ENCODE measurements at regions not wholly inside any gene's neighbourhood (a gene's known extent, or its start where the extent isn't known, plus 50 kb on each side); places are given as distances from the start of the nearest gene placed in this dataset.

DNA sequence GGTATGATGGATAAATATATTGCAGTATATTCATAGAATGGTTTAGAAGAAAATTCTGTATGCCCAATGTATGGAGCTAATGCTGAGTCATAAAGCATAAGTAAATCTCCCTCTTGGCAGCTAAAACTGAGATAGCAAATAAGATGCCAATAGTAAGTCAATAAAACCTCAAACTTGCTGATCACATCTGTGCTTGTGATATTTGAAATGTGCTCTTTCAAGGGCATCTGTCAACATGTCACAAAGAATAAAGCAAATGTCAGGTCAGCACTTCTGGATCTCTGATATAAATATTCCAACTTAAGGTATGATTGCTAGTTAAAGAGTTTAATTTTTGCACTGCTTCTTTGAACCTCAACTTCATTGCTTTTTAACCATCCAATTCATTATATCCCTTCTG, 262.3 kb upstream of the EMCN start:
- no peak for TF ChIP-seq ZNF837 (tag by site-specific recombination; IDR thresholded peaks at IDR 0.05)
- Histone ChIP-seq H3K4me3 (ENCODE audit: low read depth, low read length) (no peak overlapping the region), H3K4me1 (ENCODE audit: control insufficient read depth, insufficient read depth, low read length) (no peaks in the 10 kb centered on the region), H3K27ac (ENCODE audit: extremely low read depth, low read depth, low read length) (no peak overlapping the region), H3K9me3 (ENCODE audit: control insufficient read depth, insufficient read depth, low read depth, low read length) (no peaks in the 10 kb centered on the region), H3K36me3 (ENCODE audit: control insufficient read depth in 2 of 2, insufficient read depth in 1 of 2, low read length in 2 of 2) (no peaks in the 10 kb centered on the region)
- ChIA-PET POLR2A (no interaction called here), CTCF (no interaction called here)

DNA sequence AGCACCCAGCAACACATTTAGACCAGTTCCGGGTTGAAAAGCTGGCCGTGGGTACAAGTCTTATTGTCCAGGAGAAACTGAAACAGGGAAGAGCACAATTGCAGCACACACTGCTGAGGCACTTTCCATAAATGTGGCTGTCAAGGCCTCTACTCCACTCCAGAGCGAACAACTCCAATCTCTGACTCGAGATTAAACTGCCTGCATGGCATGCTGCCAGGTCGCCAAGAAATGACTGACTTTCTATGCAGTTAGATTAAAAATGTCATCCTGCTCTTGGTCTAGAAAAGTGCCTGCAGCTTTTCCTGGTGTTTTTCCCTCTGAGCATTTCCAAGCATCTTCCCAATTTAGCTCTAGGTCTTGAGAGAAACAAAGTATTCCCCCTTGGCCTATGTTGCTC, 260.6 kb upstream of the EMCN start:
- POLR2A ChIA-PET = no interaction called here

DNA sequence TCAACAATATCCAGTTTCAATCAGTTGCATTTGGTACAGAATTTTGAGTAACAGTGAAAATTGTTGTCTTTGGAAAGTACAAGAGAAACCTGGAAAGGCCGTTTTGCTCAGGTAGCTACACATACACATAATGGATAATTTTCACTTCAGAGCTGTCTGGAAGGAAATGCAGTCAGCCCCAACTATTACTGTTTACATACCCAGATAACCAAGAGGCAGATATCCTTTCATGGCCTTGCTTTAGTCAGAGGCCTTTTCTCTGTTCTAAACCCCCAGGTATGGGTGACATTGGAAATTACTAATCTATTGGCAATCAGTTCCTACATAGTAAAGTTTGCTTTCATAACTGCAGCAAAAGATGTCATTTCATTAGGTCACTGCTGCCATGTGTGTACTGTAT, 244.9 kb upstream of the EMCN start:
- ChIA-PET POLR2A (no interaction called here), CTCF (no interaction called here)
- H3K27ac ChIP-seq (ENCODE audit: extremely low read depth, low read depth, low read length) = no peak overlapping the region
- TF ChIP-seq ZNF530 (tag by site-specific recombination; IDR thresholded peaks at IDR 0.05; ENCODE audit: low read depth) = no peak
- TF ChIP-seq ZSCAN16 (tag by site-specific recombination; IDR thresholded peaks at IDR 0.05) = no peak
- no peak for TF ChIP-seq ZNF174 (tag by site-specific recombination; IDR thresholded peaks at IDR 0.05)
- TF ChIP-seq ZNF558 (tag by site-specific recombination; IDR thresholded peaks at IDR 0.05) = no peak
- no peak for TF ChIP-seq ZNF555 (tag by site-specific recombination; conservative IDR thresholded peaks at IDR 0.05)
- TF ChIP-seq ZNF596 (tag by site-specific recombination; IDR thresholded peaks at IDR 0.05) = no peak
- no peak for TF ChIP-seq ZBTB8A (tag by site-specific recombination; IDR thresholded peaks at IDR 0.05)
- TF ChIP-seq, protein P1, sequence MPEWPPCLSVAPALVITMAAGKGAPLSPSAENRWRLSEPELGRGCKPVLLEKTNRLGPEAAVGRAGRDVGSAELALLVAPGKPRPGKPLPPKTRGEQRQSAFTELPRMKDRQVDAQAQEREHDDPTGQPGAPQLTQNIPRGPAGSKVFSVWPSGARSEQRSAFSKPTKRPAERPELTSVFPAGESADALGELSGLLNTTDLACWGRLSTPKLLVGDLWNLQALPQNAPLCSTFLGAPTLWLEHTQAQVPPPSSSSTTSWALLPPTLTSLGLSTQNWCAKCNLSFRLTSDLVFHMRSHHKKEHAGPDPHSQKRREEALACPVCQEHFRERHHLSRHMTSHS (tag by site-specific recombination; IDR thresholded peaks at IDR 0.05) = no peak
- no peak for TF ChIP-seq MEIS1 (CRISPR knock-in tag; IDR thresholded peaks at IDR 0.05; ENCODE audit: borderline replicate concordance)
- no peak for TF ChIP-seq SP3 (tag by site-specific recombination; IDR thresholded peaks at IDR 0.05)
- TF ChIP-seq ZNF623 (tag by site-specific recombination; IDR thresholded peaks at IDR 0.05) = no peak
- no peak for TF ChIP-seq FEZF1 (tag by site-specific recombination; IDR thresholded peaks at IDR 0.05)
- H3K4me1 ChIP-seq (ENCODE audit: control insufficient read depth, insufficient read depth, low read length) = no peaks in the 10 kb centered on the region
- H3K4me3 ChIP-seq (ENCODE audit: low read depth, low read length) = no peak overlapping the region
- H3K36me3 ChIP-seq (ENCODE audit: control insufficient read depth in 2 of 2, insufficient read depth in 1 of 2, low read length in 2 of 2) = no peaks in the 10 kb centered on the region
- no peaks in the 10 kb centered on the region for H3K9me3 ChIP-seq (ENCODE audit: control insufficient read depth, insufficient read depth, low read depth, low read length)

More for the DNA sequence above, 260.6 kb upstream of the EMCN start:
- TF ChIP-seq ZNF76 (tag by site-specific recombination; IDR thresholded peaks at IDR 0.05; ENCODE audit: borderline replicate concordance, low read depth) = no peak
- no peak for TF ChIP-seq OVOL3 (tag by site-specific recombination; IDR thresholded peaks at IDR 0.05)
- TF ChIP-seq KLF9 (tag by site-specific recombination; IDR thresholded peaks at IDR 0.05; ENCODE audit: low read depth) = no peak
- TF ChIP-seq ZNF274 (IDR thresholded peaks at IDR 0.05; ENCODE audit: low read length) = no peak
- TF ChIP-seq ZNF274 (tag by site-specific recombination; IDR thresholded peaks at IDR 0.05; ENCODE audit: borderline replicate concordance) = no peak
- no peak for TF ChIP-seq ZSCAN23 (tag by site-specific recombination; IDR thresholded peaks at IDR 0.05)
- TF ChIP-seq ZNF354C (tag by site-specific recombination; IDR thresholded peaks at IDR 0.05; ENCODE audit: borderline replicate concordance, low read depth) = no peak
- TF ChIP-seq, protein P2, sequence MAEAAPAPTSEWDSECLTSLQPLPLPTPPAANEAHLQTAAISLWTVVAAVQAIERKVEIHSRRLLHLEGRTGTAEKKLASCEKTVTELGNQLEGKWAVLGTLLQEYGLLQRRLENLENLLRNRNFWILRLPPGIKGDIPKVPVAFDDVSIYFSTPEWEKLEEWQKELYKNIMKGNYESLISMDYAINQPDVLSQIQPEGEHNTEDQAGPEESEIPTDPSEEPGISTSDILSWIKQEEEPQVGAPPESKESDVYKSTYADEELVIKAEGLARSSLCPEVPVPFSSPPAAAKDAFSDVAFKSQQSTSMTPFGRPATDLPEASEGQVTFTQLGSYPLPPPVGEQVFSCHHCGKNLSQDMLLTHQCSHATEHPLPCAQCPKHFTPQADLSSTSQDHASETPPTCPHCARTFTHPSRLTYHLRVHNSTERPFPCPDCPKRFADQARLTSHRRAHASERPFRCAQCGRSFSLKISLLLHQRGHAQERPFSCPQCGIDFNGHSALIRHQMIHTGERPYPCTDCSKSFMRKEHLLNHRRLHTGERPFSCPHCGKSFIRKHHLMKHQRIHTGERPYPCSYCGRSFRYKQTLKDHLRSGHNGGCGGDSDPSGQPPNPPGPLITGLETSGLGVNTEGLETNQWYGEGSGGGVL (tag by site-specific recombination; IDR thresholded peaks at IDR 0.05) = no peak
- TF ChIP-seq ZNF510 (tag by site-specific recombination; IDR thresholded peaks at IDR 0.05; ENCODE audit: insufficient replicate concordance) = no peak
- TF ChIP-seq ZNF596 (tag by site-specific recombination; IDR thresholded peaks at IDR 0.05) = no peak
- TF ChIP-seq, protein P3, sequence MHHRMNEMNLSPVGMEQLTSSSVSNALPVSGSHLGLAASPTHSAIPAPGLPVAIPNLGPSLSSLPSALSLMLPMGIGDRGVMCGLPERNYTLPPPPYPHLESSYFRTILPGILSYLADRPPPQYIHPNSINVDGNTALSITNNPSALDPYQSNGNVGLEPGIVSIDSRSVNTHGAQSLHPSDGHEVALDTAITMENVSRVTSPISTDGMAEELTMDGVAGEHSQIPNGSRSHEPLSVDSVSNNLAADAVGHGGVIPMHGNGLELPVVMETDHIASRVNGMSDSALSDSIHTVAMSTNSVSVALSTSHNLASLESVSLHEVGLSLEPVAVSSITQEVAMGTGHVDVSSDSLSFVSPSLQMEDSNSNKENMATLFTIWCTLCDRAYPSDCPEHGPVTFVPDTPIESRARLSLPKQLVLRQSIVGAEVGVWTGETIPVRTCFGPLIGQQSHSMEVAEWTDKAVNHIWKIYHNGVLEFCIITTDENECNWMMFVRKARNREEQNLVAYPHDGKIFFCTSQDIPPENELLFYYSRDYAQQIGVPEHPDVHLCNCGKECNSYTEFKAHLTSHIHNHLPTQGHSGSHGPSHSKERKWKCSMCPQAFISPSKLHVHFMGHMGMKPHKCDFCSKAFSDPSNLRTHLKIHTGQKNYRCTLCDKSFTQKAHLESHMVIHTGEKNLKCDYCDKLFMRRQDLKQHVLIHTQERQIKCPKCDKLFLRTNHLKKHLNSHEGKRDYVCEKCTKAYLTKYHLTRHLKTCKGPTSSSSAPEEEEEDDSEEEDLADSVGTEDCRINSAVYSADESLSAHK (tag by site-specific recombination; IDR thresholded peaks at IDR 0.05) = no peak
- no peak for TF ChIP-seq ZNF843 (tag by site-specific recombination; IDR thresholded peaks at IDR 0.05)
- no peak for TF ChIP-seq ZBTB17 (tag by site-specific recombination; IDR thresholded peaks at IDR 0.05)
- TF ChIP-seq ZBTB48 (tag by site-specific recombination; IDR thresholded peaks at IDR 0.05) = no peak
- no peak for TF ChIP-seq ZBTB7A (tag by site-specific recombination; IDR thresholded peaks at IDR 0.05; ENCODE audit: low read depth)
- no peak for TF ChIP-seq SALL2 (tag by site-specific recombination; IDR thresholded peaks at IDR 0.05; ENCODE audit: borderline replicate concordance)
- TF ChIP-seq ZNF530 (tag by site-specific recombination; IDR thresholded peaks at IDR 0.05; ENCODE audit: low read depth) = no peak
- no peak for TF ChIP-seq ZNF266 (tag by site-specific recombination; IDR thresholded peaks at IDR 0.05; ENCODE audit: low read depth)
- TF ChIP-seq ZNF571 (tag by site-specific recombination; IDR thresholded peaks at IDR 0.05) = no peak
- no peak for TF ChIP-seq ZNF324 (tag by site-specific recombination; IDR thresholded peaks at IDR 0.05)
- no peak for TF ChIP-seq SCRT2 (tag by site-specific recombination; IDR thresholded peaks at IDR 0.05)
- no peaks in the 10 kb centered on the region for H3K9me3 ChIP-seq (ENCODE audit: control insufficient read depth, insufficient read depth, low read depth, low read length)
- H3K4me3 ChIP-seq (ENCODE audit: low read depth, low read length) = no peak overlapping the region
- no peaks in the 10 kb centered on the region for H3K36me3 ChIP-seq (ENCODE audit: control insufficient read depth in 2 of 2, insufficient read depth in 1 of 2, low read length in 2 of 2)
- no peak overlapping the region for H3K27ac ChIP-seq (ENCODE audit: extremely low read depth, low read depth, low read length)
- CTCF ChIA-PET = no interaction called here
- no peaks in the 10 kb centered on the region for H3K4me1 ChIP-seq (ENCODE audit: control insufficient read depth, insufficient read depth, low read length)

Data from HEK293 (cell line).